Ureter (tissue), 1 donor: ENCODE measurements at regions not wholly inside any gene's neighbourhood (a gene's known extent, or its start where the extent isn't known, plus 50 kb on each side); places are given as distances from the start of the nearest gene placed in this dataset.
"Not testable (repeated sequence)": the region's sequence is repeated elsewhere in the genome, so short reads cannot be mapped to it uniquely, and the experiment has no call there.

ENCODE experiments used
- DNase-seq: peaks from one replicate; pipeline ENCODE4 v3.0.0-alpha.2; 2020; ENCODE audit warnings: low spot score
- donor health status: DM: yes; HTN: yes; CAD: no.

DNA sequence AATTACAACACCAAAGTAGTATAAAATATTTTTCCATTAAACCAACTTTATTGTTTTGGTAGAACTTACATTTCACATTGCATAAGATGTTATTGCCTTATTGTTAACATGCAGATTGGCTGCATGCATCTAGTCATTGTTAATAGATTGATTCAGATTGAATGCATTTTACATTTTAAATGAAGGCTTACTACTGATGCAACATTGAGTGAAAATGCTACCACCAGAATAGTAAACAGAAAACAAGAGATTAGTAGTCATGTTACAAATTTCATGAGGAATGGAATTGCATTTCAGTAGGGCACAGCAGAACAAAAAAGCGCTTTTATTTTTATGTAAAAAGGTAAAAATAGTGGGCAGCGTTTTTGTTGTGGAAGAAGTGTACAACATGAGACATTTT is 298.3 kb downstream of the ARL4A start:
- no peak for DNase-seq

DNA sequence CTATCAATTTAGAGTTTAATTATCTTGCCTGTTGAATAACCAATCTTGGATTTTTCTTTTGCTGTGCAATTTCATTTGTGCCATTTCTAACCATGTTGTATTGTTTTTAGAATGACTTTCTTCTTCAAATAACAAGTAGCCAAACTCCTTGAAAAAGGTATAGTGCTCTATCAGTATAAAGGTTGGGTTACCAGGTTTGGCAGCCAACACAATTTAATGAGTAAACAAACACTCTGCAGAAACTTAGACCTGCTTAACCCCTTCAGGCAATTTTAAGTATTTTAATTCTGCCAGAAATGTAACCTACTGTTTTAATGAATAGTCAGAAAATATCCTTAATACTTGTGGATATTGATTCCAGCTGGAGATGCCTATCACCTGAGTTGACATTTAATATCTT is 299.8 kb downstream of the ARL4A start:
- DNase-seq = no peak

DNA sequence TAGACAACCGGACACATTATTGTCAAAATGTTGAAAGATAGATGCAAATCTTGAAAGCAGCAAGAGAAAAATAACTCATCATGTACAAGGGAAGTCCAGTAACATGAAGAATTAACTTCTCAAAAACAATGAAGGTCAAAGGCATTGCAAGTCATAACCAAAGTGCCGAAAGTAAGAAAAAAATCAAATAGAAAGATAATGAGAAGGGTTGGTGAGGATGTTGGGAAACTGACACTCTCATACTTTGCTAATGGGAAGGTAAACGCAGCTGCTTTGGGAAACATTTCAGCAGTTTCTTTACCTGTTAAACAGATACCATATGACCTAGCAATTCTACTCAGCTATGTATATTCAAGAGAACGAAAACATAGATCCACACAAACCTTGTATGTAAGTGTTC is 303.0 kb downstream of the ARL4A start:
- no peak for DNase-seq

GRCh38 chr7:12993025-12993424 is 305.6 kb downstream of the ARL4A start:
- no peak for DNase-seq

DNA sequence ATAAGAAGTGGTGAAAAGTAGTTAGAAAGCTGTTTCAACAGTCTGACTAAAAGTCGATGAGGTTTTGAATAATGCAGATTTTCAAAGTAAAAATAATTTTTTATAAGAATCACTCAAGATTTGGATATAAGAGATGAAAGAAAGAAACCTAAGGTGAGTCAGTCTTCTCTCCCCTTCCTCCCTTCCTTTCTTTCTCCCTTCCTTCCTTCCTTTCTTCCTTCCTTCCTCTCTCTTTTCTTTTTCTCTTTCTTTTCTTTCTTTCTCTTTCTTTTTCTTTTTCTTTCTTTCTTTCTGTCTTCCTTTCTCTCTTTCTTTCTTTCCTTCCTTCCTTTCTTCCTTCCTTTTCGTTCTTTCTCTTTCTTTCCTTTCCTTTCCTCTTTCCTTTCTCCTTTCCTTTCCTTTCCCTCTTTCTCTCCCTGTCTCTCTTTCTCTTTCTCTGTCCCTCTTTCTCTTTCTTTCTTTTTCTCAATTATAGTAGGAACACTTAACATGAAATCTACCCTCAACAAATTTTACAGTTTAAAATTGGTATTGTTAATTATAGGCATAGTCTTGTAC is 308.6 kb downstream of the ARL4A start:
- DNase-seq = no peak

DNA sequence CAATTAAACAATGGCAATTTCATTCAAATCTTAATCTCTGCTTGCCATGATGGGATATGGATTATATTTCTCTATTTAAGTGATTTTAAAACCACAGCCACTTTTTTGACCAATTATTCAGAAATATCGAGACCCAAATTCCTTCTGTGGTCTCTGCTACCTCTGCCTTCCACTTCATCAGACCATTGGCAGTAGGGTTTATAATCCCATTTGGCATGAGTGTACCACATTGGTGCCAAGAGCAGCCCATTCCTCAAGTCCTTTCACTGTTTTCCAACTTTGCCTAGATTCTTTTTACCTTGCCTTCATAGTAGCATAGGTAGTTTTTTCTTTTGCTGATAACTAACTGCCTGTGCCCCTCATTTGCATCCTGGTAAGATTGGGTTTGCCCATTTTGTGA is 319.9 kb downstream of the ARL4A start:
- no peak for DNase-seq

DNA sequence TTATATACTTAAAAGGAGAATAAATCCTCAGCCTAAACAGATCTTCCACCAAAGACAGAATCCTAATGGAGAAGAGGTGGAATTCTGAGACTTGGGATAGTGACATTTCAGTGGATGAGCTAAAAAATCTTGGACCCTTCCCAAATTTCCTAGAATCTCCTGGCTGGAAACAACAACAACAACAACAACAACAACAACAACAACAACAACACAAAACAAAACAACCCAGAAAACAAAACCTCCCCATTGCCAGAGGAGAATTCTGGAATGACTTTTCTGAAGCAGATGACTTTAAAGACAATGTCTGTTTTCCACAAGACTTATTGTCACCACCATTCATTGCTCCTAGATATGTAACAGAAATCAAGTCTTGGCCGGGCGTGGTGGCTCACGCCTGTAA is 322.1 kb downstream of the ARL4A start:
- DNase-seq = no peak

DNA sequence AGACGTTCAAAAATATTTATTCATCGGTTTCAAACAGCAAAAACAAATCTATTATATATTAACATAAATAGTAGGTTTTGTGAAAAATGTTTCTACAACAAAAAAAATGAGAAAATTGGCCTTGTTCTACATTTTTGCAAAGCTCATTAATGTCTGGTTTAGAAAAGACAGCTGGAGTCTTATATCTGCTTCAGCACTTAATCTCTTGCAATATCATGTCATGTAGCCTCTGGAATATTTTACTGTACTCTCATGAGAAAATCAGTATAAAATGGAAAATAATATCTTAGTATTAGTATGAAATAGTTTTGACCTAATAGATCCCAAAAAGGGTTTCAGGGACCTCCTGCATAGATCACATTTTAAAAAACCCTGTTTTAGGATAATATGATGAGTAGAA is 326.6 kb downstream of the ARL4A start:
- no peak for DNase-seq

DNA sequence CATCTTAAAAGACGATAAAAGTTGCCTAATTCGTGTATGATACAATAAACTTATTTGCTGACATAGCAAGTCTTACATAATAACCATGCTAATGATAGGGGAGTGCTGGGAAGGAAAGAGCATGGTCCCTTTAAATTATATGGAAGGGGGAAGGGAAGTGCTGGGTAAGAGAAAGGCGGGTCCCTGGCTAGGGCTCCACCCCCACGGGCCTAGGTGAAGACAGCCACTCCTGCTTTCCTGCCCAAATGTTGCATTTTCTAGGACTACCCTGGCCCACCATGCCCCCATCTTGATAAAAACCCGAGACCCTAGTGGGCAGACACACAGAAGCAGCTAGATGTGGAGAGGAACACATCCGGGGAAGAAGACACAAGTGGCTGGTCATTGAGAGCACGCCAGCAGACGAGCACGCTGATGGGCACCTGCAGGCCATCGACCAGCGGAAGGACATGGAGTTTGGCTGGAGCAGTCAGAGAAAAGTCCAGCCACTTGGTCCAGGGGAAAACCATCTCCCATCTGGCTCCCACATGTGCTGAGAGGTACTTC is 328.7 kb downstream of the ARL4A start:
- DNase-seq = no peak

DNA sequence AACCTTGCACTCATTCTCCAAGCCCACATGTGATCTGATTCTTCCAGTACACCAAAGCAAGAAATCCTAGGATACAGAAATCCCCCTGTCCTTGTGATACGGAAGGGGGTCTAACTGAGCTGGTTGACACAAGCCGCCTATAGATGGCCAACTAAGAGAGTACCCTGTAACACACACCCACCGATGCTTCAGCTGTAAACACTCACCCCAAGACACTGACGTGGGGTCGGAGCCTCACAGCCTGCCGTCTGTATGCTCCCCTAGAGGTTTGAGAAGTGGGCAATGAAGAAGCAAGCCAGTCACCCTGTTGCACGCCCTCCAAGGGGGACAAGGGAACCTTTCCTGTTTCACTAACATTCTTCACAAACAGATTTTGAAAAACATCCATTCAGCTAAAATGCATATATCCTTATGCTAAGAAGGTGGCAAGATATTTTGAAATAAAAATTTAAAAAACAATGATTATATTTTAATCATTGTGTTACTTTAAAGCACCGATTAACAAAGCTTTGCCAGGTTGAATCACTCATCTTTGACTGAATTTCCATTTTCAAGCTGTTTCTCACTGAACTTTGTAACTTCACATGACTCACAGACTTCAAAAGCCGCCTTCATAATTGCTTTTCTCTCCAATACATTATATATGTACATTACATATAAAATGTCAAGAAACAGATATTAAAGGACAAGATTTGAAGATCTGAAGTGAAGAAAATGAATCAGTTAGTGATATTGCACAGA is 329.3 kb downstream of the ARL4A start:
- DNase-seq = no peak

- DNase-seq = no peak
Measured at GRCh38 chr7:13017333-13017857, 330.0 kb downstream of the ARL4A start.

DNA sequence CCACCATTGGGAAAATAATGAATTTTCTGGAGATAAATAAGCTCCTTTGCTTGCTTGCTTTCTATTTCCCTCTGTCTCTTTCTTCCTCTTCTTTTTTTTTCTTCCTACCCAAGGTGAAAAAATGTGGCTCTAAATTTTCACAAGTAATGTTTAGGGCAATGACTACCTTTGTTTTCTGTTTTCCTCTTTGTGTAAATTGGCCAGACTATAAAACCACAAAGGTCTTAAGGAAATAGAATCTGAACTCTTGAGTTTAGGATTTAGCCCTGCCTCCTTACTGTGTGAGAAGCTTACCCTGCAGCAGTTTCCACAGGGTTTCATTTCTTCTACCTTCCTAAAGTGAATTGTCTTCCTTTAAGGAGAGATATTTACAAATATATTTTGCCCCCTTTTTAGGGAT is 330.4 kb downstream of the ARL4A start:
- DNase-seq = no peak

- no peak for DNase-seq
Measured at GRCh38 chr7:13021566-13022300, 334.3 kb downstream of the ARL4A start.

- no peak for DNase-seq
Measured at GRCh38 chr7:13024121-13024674, 336.8 kb downstream of the ARL4A start.

DNA sequence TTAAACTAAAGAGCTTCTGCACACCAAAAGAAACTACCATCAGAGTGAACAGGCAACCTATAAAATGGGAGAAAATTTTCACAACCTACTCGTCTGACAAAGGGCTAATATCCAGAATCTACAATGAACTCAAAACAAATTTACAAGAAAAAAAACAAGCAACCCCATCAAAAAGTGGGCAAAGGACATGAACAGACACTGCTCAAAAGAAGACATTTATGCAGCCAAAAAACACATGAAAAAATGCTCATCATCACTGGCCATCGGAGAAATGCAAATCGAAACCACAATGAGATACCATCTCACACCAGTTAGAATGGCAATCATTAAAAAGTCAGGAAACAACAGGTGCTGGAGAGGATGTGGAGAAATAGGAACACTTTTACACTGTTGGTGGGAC is 337.6 kb downstream of the ARL4A start:
- not testable (repeated sequence) for DNase-seq

DNA sequence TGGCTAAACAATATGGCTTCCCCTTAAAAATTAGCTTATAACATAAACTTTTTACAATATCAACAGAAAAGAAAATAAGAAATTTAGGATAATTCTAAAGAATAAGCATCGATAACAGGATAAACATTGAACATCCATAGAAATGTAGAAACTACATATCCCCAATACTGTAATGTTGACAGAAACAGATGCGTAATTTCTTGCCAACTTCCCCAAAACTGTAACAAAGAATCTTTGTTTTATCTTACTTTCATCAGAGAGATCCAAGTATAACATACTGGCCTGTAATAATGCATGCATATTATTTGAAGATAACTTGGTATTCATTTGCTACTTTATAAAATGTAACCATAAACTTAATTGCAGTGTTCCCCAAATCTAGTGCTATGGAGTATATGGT is 339.9 kb downstream of the ARL4A start:
- DNase-seq = no peak

DNA sequence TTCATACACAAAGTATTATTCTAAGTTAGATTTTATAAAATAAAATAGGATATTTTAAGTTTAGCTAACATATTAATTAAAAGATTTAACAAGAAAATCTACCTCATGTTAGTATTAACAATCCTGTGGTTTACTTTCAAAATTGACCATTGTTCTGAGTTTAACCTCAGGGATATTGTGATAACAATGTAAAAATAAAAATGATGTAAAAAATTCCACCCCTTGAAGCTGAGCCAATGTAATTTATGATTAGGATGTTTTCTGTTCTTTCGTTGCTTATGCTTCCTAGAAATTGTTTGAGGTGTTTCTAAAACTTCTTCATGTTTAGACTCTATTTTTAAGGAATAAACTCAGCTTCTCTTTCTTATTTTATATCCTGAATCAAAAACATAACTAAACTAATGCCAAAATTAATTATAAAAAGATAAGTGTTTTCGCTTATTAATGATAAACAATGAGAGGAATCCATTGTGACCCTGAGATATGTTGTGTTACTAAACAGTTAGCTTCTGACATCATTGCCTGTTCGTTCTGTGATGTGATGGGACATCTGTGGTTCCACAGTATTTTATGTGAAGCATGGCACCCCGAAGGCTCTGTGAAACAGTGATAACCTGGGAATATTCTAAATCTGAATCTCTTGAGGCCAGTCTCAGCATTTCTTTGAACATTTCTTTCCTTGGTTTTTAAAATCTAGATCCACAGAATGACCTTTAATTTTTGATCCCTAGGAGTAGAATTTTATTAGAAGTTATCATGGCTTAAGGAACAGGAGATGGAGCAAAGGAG is 340.8 kb downstream of the ARL4A start:
- no peak for DNase-seq

DNA sequence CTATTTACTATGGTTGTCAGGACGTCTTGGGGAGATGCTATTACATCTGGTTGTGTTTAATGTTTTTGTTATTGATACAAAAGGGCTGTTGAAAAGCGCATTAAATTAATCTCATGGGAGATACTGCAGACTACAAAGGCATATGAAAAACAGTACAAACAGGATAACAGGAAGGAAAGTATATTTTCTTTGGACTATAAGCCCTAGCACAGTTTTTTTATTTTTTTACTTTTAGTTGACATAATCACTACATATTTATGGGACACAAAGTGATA is 341.3 kb downstream of the ARL4A start:
- no peak for DNase-seq

GRCh38 chr7:13031468-13031867 is 344.0 kb downstream of the ARL4A start:
- no peak for DNase-seq

- no peak for DNase-seq
Measured at GRCh38 chr7:13032084-13032483, 344.7 kb downstream of the ARL4A start.

DNA sequence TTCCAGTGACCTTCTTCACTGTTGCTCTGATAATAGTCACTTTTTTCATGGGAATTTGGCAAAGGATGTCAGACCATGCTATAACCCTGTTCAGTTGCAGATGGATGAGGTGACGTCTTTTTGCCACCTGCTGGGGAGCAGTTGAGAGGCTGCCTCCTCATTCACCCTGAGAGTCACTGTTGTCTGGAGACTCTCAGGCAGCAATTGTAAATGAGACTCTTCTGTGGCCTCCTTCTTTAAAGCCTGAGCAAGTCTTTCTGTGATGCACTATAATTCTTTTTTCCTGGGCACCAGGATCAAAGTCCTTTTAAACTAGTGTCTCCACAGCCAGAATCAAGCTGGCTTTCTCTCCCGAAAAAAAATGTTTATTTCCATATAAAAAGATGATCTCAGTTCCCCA is 345.1 kb downstream of the ARL4A start:
- DNase-seq = no peak

DNA sequence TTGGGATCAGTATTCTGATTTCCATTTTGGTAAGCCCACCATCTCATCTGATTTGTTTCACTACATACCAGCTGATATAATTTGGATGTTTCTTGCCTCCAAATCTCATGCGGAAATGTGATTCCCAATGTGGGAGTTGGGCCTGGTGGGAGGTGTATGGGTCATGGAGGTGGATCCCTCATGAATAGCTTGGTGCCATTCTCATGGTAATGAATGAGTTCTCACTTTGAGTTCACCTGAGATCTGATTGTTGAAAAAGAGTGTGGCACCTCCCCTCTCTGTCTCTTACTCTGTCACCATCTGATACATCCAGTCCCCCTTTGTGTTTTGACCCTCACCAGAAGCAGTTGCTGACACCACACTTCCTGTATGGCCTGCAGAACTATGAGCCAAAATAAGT is 347.3 kb downstream of the ARL4A start:
- no peak for DNase-seq
